CD1c-positive myeloid dendritic cell (primary cell): ENCODE measurements at regions not wholly inside any gene's neighbourhood (a gene's known extent, or its start where the extent isn't known, plus 50 kb on each side); places are given as distances from the start of the nearest gene placed in this dataset.

ENCODE experiments used
- DNase-seq: peaks from one replicate; pipeline ENCODE4 v3.0.0-alpha.2; 2016; ENCODE audit errors: extremely low spot score

GRCh38 chr5:133854554-133854953, 113.9 kb downstream of the C5orf15 start:
- DNase-seq: no peak

GRCh38 chr5:133853646-133854365, 114.6 kb downstream of the C5orf15 start:
- peak; percentile 4 for DNase-seq

GRCh38 chr5:133851521-133851920, 116.9 kb downstream of the C5orf15 start:
- DNase-seq: no peak

- DNase-seq: no peak
These were observed 117.6 kb downstream of the C5orf15 start for GRCh38 chr5:133850811-133851210.

- no peak for DNase-seq
These were observed 119.3 kb downstream of the C5orf15 start for GRCh38 chr5:133849116-133849515.

GRCh38 chr5:133848341-133848811, 120.0 kb downstream of the C5orf15 start:
- no peak for DNase-seq

- no peak for DNase-seq
These were observed 120.5 kb downstream of the C5orf15 start for GRCh38 chr5:133847886-133848285.

- no peak for DNase-seq
These were observed 121.1 kb downstream of the C5orf15 start for GRCh38 chr5:133847301-133847700.

GRCh38 chr5:133846478-133847226, 121.8 kb downstream of the C5orf15 start:
- no peak for DNase-seq

- DNase-seq: no peak
These were observed 123.2 kb downstream of the C5orf15 start for GRCh38 chr5:133845271-133845670.

- no peak for DNase-seq
These were observed 123.6 kb downstream of the C5orf15 start for GRCh38 chr5:133844836-133845235.

- no peak for DNase-seq
These were observed 124.5 kb downstream of the C5orf15 start for GRCh38 chr5:133843911-133844310.

- no peak for DNase-seq
These were observed 125.4 kb downstream of the C5orf15 start for GRCh38 chr5:133842846-133843611.

GRCh38 chr5:133841831-133842750, 126.3 kb downstream of the C5orf15 start:
- DNase-seq: no peak

GRCh38 chr5:133840168-133840567, 128.3 kb downstream of the C5orf15 start:
- DNase-seq: no peak

GRCh38 chr5:133839721-133840120, 128.7 kb downstream of the C5orf15 start:
- no peak for DNase-seq

- no peak for DNase-seq
These were observed 129.3 kb downstream of the C5orf15 start for GRCh38 chr5:133839090-133839489.

- no peak for DNase-seq
These were observed 130.1 kb downstream of the C5orf15 start for GRCh38 chr5:133838286-133838685.

GRCh38 chr5:133831491-133832224, 136.8 kb downstream of the C5orf15 start:
- no peak for DNase-seq

GRCh38 chr5:133830911-133831310, 137.5 kb downstream of the C5orf15 start:
- no peak for DNase-seq

- no peak for DNase-seq
These were observed 138.1 kb downstream of the C5orf15 start for GRCh38 chr5:133830281-133830680.
